ENCODE measurements at regions not wholly inside any gene's neighbourhood (a gene's known extent, or its start where the extent isn't known, plus 50 kb on each side); places are given as distances from the start of the nearest gene placed in this dataset.

DNA sequence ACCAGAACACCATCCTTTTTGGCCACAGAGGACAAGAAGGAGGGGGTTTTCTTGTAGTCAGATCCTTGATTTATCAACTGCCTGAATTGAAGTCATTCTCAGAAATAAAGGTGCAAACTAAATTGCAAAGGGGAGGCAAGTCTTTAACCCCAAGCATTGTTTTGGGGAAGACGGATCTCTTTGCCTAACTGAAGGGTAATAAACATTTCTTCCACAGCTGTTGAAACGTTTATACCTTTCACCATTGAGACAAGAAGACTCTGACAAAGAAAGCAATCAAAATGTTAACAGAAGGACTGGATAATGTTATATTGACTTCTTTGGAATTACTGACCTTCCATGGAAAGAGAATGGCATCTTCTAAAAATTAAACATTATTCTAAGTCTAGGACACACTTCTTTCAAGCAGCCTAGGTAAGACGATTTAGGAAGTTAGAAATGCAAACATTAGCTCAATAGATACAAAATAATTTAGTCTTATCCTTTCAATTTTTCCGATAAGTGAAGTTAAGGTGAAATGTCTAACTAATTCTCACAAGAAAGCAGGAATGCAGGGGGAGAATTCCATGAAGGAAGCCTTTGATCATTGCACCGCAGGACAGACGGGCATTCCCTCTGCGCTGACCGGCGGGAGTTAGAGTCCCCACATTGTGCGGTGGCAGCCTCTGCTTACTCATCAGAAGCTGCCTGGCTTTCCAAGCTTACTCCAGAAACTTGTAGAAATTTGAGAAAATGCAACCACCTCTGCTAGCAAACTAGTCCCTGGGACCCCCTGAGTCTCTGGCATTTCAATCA is 69.4 kb upstream of the COPS8 start:
- no peak for DNase-seq

GRCh38 chr2:237020090-237020489 is 65.6 kb upstream of the COPS8 start:
- DNase-seq = no peak

- peak; percentile 7 to 45 for DNase-seq
Measured at GRCh38 chr2:237022533-237022932, 63.2 kb upstream of the COPS8 start.

DNA sequence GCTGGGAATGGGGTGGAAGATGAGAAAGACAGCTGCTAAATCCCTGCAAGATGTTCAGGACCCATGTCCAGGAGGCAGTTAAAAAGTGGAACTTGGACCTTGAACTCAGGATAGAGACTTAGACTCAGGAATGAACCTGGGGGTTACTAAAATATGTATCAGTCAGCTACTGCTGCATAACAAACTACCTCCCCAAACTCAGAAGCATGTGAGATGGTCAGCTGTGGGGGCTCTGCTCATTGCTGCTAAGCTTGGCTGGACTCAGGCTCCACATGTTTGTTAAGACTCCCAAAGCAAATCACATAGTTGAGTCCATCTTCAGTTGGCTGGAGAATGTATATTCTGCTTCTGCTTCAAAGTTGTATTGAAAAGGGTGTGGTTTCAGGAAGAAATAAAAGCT is 61.4 kb upstream of the COPS8 start:
- DNase-seq = no peak

- DNase-seq = no peak
Measured at GRCh38 chr2:237025090-237025865, 60.4 kb upstream of the COPS8 start.

- DNase-seq = peak; percentile 57 to 76
Measured at GRCh38 chr2:237026981-237027711, 58.5 kb upstream of the COPS8 start.

- no peak for DNase-seq
Measured at GRCh38 chr2:237027712-237028029, 58.0 kb upstream of the COPS8 start.

- no peak for DNase-seq
Measured at GRCh38 chr2:237030382-237030781, 55.3 kb upstream of the COPS8 start.

GRCh38 chr2:237033536-237034060 is 52.1 kb upstream of the COPS8 start:
- DNase-seq = no peak

GRCh38 chr2:237035781-237036475 is 49.8 kb upstream of the COPS8 start:
- DNase-seq = no peak
